Progenitor cell of endocrine pancreas (in vitro differentiated cells): ENCODE measurements at regions not wholly inside any gene's neighbourhood (a gene's known extent, or its start where the extent isn't known, plus 50 kb on each side); places are given as distances from the start of the nearest gene placed in this dataset.

ENCODE experiments used
- DNase-seq: peaks from one replicate; pipeline ENCODE4 v3.0.0; 2021; ENCODE audit warnings: low spot score; ENCODE audit not compliant: unreplicated experiment
- H3K27ac Mint-ChIP-seq: 2 replicates; pipeline ENCODE4 v1.8.0; 2021; ENCODE audit warnings: mild to moderate bottlenecking, moderate library complexity, mixed read lengths
- H3K27me3 Mint-ChIP-seq: 2 replicates; pipeline ENCODE4 v1.8.0; 2021; ENCODE audit warnings: mixed read lengths
- H3K36me3 Mint-ChIP-seq: 2 replicates; pipeline ENCODE4 v1.8.0; 2022; ENCODE audit warnings: mixed read lengths; ENCODE audit not compliant: insufficient read depth
- H3K4me1 Mint-ChIP-seq: 2 replicates; pipeline ENCODE4 v1.8.0; 2021; ENCODE audit warnings: low read depth, mixed read lengths
- H3K4me3 Mint-ChIP-seq: 2 replicates; pipeline ENCODE4 v1.8.0; 2021; ENCODE audit warnings: low read depth, mild to moderate bottlenecking, moderate library complexity, mixed read lengths
- H3K9me3 Mint-ChIP-seq: 2 replicates; pipeline ENCODE4 v1.8.0; 2021; ENCODE audit warnings: low read depth, mixed read lengths
- TF ChIP-seq, protein P1 (sequence below): fragments of 200-600 bp; sonication (generic); IDR thresholded peaks from one replicate; pipeline ENCODE4 v1.5.0; 2021; ENCODE audit warnings: antibody characterized with exemption, mild to moderate bottlenecking; ENCODE audit not compliant: unreplicated experiment

DNA sequence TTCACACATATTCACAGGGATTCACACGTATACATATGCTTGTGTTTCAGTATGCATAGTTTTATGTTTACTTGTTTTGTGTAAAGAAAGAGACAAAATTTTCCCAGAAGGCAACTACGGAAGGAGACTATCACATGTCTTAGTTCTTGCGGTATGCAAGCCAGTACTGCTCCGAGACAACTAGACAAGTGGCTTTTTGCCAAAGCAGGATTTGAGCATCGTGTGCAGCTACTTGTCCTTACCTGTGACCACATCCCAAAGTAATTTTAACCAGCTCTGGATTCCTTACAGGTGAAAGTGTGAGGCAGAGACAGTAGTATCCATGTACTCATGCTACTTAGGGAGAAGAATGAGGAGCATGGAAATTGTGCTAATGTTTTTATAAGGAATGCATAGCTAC, 591.4 kb upstream of the NR2F2 start:
- Mint-ChIP-seq H3K4me1 (no peaks in the 10 kb centered on the region), H3K27ac (no peak overlapping the region), H3K36me3 (no peaks in the 10 kb centered on the region), H3K9me3 (peaks cover 3% of the 10 kb centered on the region), H3K27me3 (no peaks in the 10 kb centered on the region), H3K4me3 (no peak overlapping the region)
- no peak for DNase-seq
- TF ChIP-seq, protein P1, sequence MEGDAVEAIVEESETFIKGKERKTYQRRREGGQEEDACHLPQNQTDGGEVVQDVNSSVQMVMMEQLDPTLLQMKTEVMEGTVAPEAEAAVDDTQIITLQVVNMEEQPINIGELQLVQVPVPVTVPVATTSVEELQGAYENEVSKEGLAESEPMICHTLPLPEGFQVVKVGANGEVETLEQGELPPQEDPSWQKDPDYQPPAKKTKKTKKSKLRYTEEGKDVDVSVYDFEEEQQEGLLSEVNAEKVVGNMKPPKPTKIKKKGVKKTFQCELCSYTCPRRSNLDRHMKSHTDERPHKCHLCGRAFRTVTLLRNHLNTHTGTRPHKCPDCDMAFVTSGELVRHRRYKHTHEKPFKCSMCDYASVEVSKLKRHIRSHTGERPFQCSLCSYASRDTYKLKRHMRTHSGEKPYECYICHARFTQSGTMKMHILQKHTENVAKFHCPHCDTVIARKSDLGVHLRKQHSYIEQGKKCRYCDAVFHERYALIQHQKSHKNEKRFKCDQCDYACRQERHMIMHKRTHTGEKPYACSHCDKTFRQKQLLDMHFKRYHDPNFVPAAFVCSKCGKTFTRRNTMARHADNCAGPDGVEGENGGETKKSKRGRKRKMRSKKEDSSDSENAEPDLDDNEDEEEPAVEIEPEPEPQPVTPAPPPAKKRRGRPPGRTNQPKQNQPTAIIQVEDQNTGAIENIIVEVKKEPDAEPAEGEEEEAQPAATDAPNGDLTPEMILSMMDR = no peak

DNA sequence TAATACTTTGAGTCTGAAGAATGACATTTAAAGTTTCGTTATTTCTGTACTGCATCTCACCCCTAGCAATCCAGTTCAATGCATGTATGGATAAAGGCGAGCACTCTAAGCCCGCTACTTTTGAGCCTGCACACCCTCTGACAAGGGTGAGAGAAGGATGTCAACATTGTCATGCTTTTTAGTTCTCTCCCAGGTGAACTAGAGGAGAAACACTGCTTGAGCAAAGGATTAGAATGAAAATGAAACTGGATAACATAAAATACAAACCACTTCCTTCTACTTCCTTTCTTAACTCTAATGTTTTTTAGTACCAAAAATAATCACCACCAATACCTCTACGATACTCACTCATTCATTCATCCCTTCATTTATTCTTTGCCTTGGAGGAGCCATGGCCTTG, 588.7 kb upstream of the NR2F2 start:
- Mint-ChIP-seq H3K27me3 (no peaks in the 10 kb centered on the region), H3K4me1 (no peaks in the 10 kb centered on the region), H3K27ac (no peak overlapping the region), H3K9me3 (peaks cover 10% of the 10 kb centered on the region), H3K4me3 (no peak overlapping the region), H3K36me3 (no peaks in the 10 kb centered on the region)
- TF ChIP-seq, protein P1 = no peak
- no peak for DNase-seq

DNA sequence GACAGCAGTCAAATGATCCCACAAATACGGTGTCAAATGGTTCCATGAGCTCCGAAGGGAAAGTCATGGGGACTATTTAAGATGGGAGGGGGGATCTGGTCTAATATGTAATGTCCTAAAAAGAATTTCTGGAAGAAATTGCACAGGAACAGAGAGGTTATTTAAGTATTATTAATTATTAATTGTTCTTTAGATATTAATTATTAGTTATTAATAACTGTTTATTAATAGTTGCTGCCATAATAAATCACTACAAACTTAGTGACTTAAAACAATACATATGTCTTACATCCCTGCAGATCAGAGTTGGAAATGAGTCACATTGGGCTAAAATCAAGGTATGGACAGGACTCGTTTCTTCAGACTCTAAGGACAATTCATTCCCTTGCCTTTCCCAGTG, 588.2 kb upstream of the NR2F2 start:
- TF ChIP-seq, protein P1 = no peak
- H3K27ac Mint-ChIP-seq = no peak overlapping the region
- no peaks in the 10 kb centered on the region for H3K4me1 Mint-ChIP-seq
- H3K9me3 Mint-ChIP-seq = peaks cover 10% of the 10 kb centered on the region
- H3K27me3 Mint-ChIP-seq = no peaks in the 10 kb centered on the region
- DNase-seq = no peak
- no peak overlapping the region for H3K4me3 Mint-ChIP-seq
- H3K36me3 Mint-ChIP-seq = no peaks in the 10 kb centered on the region

DNA sequence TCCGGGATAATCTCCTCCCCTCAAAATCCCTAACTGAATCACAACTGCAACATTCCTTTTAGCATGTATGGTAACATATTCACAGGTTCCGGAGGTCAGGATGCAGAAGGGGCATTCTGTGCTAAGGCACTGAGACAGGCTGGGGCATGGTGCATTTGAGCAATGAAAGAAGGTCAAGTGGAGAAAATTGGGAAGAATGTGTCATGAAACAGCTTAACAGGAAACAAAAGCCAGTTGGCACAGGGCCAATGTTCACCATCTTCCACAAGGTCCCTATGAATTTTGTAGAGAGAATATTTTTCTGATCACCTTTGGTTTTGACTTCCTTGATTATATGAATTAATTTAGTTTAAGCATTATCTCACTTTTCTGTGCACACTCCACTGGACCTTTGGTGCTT, 587.7 kb upstream of the NR2F2 start:
- H3K36me3 Mint-ChIP-seq = no peaks in the 10 kb centered on the region
- H3K27ac Mint-ChIP-seq = no peak overlapping the region

DNA sequence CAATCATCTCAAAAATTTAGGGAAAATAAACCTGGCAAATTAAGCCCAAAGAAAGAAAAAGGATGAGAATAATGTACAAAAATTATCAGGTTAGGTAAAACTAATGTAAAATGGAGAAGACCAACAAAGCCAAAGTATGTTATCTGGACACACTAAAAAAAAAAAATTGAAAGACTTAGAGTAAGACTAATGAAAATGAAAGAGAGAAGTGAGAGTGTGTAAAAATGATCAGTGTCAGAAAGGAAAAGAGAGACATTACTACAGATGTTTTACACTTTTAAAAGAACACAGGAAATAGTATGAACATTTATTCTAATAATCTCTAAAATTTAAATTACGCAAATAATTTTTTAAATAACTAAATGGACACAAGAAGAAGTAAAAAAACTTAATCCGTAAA, 573.3 kb upstream of the NR2F2 start:
- Mint-ChIP-seq H3K4me1 (peaks cover 18% of the 10 kb centered on the region), H3K27me3 (no peaks in the 10 kb centered on the region), H3K9me3 (no peaks in the 10 kb centered on the region), H3K36me3 (no peaks in the 10 kb centered on the region), H3K27ac (no peak overlapping the region), H3K4me3 (no peak overlapping the region)
- TF ChIP-seq, protein P1 = no peak
- no peak for DNase-seq

More for the DNA sequence above, 587.7 kb upstream of the NR2F2 start:
- no peak for DNase-seq
- Mint-ChIP-seq H3K27me3 (no peaks in the 10 kb centered on the region), H3K4me3 (no peak overlapping the region), H3K9me3 (peaks cover 10% of the 10 kb centered on the region), H3K4me1 (no peaks in the 10 kb centered on the region)
- TF ChIP-seq, protein P1 = no peak
